ENCODE measurements at regions not wholly inside any gene's neighbourhood (a gene's known extent, or its start where the extent isn't known, plus 50 kb on each side); places are given as distances from the start of the nearest gene placed in this dataset.
"Not testable (repeated sequence)": the region's sequence is repeated elsewhere in the genome, so short reads cannot be mapped to it uniquely, and the experiment has no call there.

DNA sequence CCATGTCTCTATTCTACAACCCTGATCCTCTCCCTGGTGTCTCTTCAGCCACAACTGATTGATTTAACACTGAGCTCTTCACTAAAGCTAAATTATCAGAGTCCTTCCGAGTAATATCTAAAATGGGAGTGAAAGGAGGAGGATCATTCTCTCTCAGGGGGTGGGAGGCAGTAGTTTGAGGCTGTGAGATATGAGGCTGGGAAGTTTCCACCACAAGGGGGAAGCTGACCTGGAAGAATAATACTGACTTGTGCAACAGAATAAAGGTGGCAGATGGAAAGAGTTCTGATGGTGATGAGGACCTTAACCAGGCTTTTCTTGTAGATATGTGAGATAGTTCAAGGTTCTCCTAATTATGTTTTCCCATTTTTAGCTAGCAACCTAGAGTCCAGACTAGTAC is 241.6 kb upstream of the VKORC1L1 start:
- DNase-seq = not testable (repeated sequence)

DNA sequence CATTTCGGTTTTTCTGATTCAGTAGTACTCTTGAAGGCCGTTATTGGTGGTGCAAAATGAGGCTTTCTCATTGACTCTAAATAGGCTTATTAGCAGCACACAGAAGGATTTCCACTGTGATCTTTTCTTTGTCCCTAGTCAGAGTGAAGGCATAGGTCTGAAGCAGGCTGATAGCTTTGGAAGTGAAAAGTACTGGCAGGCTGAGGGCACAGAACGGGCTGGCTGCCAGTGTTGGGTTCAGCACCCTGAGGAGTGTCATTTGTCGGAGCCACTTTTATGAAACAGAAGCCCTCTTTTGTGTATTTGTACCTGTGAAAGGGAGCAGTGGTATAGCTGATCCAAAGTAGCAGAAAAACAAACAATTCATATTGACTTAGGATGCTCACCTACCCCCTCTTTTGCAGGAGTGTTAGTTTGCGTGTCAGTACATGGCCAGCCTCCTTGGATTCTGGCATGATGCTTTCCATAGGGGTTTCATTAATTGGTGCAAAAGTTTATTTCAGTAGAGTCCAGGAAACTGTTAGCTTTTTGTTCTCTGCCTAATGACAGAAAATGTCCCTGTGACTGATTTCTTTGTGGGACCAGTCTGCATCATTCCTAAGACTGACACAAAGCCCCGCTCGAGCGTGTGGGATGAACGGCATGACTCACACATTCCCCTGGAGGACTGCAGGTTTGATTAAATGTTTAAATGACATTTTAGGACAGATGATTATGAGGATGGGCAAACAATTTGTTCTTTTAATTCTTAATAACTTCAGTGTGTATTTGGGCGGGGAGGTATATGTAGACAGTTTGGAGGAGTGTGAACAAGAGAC is 239.1 kb upstream of the VKORC1L1 start:
- not testable (repeated sequence) for DNase-seq

DNA sequence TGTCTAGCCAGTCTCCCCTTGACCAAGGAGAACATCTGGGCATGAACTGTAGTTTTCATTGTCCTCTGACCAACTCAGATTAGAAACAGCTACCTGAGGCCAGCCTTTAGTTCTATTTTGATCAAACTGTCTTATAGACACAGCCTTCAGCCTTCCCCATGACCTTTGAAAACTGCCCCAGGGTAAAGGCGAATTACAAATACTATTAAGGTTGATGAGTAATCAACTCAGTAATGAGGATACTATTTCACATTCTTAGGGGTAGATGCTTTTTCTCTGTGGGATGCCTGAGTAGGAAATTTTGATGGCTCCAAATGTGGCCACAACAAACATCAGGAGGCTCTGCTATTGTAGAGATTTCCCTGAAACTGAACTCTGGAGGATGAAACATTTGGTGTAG is 234.0 kb upstream of the VKORC1L1 start:
- not testable (repeated sequence) for DNase-seq

DNA sequence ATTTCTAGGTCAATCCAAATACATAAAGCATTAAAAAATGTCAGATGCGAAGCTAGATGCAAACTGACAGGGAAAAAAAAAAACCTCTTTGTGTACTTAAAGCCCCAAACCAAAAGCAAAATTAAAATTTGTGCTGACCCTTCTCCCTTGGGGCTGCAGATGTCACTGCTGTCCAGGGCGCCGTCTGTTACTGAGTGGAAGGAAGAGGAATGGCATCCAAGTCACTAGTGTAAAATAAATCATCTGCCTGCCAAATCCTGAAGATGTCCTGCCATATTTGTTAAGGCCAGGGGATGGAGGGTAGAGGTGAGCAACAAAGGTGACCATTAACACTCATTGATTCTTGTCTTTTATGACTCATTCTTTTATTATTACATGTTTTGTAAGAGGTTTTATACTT is 233.2 kb upstream of the VKORC1L1 start:
- not testable (repeated sequence) for DNase-seq

DNA sequence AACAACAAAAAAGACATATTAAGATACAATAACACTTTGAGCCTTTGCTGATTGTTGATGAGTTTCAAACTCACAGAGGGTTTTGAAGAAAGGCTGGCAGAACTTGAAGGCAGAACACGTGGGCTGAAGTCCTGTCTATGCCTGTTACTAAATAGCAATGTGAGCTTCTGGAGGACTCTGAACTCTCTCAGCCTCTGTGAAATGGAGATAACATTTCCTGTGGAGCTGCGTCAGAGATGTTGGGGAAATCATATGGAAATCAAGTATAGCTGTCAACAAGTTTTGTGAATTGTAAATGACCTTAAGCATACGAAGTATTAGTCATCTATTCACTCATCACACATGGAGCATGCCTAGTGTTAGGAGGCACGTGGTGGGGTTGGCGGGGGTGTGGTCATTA is 229.4 kb upstream of the VKORC1L1 start:
- not testable (repeated sequence) for DNase-seq

DNA sequence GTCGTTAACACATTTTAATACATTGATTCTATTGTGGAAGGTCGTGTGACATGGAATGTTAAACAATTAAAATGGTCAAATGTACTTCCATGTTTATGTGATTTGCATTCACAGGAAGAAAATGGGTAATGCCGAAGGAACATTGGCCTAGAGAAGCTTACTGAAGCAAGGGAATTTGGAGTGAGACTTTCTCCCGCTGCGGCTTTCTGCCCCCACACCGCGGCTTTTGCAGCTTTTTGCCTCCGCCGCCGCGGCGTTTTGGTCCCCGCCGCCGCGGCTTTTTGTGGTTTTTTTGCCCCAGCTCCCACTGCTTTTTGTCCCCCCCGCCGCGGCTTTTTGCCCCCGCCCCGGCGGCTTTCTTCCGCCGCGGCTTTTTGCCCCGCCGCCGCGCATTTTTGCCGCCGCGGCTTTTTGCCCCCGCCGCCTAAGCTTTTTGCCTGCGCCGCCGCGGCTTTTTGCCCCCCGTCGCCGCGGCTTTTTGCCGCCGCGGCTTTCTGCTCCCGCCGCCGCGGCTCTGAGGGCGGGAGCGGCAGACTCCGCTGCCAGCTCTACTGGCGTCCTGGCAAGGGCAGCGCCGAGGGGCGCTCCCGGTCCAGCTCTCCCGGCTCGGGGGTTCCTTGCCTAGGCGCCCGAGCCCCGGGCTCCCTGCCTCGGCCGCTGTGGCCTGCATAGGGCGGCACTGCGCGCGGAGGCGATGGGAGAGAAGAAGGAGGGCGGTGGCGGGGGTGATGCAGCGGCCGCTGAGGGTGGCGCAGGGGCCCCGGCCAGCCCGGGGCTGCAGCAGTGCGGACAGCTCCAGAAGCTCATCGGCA is 225.5 kb upstream of the VKORC1L1 start:
- not testable (repeated sequence) for DNase-seq

DNA sequence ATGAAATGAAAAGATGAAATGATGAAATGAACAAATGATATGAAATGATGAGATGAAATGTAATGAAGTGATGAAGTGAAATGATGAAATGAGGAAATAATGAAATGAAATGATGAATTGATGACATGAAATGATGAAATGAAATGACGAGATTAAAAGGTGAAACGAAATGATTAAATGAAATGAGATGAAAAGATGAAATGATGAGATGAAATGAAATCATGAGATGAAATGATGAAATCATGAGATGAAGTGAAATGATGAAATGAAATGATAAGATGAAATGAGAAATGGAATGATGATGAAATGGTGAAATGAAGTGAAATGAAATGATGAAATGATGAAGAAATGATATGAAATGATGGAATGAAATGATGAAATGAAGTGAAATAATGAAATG is 221.7 kb upstream of the VKORC1L1 start:
- not testable (repeated sequence) for DNase-seq

DNA sequence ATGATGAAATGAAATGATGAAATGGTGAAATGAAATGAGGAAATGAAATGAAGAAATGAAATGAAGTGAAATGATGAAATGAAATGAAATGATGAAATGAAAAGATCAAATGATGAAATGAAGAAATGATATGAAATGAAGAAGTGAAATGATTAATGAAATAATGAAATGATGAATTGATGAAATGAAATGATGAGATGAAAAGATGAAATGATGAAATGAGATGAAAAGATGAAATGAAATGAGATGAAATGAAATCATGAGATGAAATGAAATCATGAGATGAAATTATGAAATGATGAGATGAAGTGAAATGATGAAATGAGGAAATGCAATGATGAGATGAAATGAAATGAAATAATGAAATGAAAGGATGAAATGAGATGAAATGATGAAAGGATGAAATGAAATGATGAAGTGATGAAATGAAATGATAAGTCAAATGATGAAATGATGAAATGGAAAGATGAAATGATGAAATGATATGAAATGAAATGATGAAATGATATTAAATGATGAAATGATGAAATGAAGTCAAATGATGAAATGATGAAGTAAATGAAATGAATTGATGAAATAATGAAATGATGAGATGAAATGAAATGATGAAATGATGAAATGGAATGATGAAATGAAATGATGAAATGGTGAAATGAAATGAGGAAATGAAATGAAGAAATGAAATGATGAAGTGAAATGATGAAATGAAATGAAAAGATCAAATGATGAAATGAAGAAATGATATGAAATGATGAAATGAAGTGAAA is 220.9 kb upstream of the VKORC1L1 start:
- not testable (repeated sequence) for DNase-seq

DNA sequence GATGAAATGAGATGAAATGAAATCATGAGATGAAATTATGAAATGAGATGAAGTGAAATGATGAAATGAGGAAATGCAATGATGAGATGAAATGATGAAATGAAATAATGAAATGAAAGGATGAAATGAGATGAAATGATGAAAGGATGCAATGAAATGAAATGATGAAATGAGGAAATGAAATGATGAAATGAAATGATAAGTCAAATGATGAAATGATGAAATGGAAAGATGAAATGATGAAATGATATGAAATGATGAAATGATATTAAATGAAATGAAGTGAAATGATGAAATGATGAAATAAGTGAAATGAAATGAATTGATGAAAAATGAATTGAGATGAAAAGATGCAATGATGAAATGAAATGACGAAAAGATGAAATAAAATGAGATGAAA is 220.2 kb upstream of the VKORC1L1 start:
- DNase-seq = not testable (repeated sequence)

DNA sequence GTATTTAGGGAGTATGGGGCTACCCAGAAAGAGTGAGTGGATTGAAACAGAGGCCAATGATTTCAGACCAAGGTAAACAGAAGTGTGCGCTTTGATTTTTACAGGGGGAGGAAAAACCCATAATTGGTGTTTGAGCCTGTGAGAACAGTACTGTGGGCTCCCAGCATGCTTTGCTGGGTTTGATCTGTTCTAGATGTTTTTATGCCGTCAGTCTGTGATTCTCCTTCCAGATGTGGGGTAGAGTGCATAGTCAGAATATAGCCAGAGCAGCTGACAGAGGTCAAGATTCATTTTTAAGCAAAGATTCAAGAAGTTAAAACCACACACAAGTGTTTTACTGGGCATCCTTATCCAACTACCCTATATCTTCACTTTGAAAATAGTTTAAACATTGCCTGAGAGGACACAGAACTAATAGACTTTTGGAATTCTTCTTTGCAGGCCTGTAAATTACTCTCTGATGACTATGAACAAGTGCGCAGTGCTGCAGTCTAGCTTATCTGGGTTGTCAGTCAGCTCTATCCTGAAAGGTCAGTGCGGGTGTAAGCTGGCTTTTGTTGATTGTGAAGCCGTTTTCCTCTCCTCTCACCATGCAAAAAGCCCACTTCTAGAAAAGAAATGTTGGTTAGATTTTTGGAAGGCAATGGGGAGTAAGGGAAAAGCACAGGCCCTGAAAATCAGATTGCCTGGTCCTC is 216.2 kb upstream of the VKORC1L1 start:
- DNase-seq = not testable (repeated sequence)

DNA sequence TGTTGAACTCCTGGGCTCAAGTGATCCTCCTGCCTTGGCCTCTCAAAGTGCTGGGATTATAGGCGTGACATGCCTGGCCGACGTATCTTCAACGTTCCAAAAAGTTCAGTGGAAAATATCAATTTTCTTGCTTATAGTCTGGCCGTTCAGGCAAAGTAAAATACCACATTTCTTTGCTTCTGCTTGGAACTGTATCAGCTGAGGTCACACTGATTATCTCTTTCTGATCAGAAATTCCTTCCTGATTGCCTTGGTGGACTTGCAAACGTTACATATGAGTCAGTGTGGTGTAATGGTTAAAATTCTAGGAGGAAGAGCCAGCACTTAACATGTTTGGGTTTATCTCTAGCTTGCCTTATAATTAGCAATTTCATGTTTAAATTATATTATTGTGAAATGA is 189.5 kb upstream of the VKORC1L1 start:
- not testable (repeated sequence) for DNase-seq

DNA sequence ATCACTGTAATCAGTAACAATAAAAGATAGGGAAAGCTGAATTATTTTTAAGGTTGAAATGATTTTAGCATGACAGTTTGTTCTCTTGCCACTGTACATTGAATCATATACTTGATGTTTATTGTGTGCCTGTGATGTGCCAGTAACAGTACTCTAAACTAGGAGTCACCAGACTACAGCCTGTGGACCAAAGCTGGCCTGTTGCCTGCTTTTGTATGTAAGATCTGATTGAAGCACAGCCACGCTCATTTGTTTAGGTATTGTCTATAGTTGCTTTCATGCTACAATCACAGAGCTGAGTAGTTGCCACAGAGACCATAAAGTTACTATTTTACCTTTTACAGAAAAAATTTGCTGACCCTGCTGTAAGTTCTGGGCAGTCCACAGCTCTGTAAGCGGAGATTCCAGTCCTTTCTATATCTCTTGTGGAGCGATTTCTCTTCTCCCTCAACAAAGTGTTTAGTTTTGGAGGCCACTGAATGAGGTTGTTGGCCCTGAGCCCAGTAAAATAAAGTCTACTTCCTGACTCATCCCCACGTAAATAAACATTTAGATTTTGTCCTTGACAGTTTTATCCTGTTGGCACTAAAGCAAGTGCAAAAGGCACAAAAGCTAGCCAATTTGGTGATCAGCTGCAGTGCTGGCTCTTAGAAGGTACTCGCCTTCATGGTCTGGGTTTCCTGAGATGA is 173.7 kb upstream of the VKORC1L1 start:
- DNase-seq = not testable (repeated sequence)

DNA sequence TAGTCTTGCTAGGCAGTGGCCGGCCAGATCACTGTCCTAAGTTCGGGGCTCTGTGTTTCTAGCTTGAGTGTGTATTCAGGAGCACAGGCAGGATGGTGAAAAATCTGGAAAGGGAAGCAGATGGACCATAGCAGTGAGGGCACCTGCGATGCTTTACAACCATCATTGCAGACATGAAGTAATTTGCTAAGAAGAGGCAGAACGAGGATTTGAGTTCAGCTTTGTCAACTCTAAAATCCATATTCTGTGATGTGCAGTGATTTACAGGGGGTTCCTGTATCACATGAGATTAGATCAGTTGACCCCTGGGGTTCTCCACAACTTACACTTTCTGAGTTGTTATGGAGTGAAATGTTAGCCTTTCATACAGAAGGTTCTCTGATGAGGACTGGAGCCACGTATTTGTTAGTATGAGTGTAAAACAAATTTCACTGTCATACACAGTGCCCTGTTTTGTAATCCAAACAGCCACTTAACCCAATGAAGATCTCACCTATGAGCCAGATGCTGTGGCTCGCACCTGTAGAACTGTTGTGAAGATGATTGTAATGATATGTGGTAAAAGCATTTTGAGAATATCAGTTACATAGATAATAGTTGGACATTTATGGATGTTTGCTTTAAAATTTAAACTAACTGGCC is 173.0 kb upstream of the VKORC1L1 start:
- not testable (repeated sequence) for DNase-seq

DNA sequence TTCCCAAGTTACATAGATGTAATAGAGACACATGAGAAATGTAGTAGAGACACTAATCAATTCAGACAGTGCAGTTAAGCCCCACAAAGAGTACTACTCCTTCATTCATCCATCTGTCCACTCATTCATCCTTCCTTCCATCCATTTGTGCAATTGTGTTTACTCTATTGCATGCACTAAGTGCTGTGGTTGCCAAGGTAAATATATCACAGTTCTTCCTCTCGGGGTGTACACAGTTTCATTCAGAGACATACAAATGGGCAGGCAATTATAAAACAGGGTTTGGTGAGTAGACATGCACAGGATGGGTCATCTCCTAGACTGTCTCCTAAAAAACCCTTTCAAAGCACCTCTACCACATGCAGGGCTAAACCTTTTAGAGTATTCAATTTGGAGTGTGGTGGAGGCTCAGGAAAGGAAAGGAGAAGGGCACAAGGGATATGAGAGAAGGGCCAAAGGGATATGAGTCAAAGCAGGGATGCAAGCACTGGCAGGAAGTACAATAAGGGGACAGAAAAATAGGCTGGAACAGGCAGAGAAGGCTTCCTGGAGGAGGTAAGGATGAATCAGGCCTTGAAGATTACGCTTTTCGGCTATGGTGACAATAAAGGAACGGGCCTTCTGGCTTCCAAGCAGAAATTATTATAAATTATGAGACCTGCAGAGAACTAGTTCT is 153.6 kb upstream of the VKORC1L1 start:
- DNase-seq = not testable (repeated sequence)

DNA sequence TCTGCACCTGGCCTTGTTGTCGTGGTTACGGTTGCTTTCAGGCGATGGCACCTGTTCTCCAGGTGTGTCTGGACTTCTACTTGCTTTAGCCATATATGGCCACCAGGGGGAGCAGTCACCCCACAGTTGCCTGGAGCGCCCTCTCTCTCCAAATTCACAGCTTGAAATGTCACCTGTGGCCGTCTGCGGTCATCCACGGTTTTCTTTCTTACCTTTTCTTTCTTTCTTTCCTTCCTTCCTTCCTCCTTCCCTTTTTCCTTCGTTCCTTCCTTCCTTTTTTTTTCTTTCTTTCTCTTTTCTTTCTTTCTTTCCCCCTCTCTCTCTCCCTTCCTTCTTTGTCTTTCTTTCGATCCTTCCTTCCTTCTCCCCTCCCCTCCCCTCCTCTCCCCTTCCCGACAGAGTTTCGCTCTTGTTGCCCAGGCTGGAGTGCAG is 150.5 kb upstream of the VKORC1L1 start:
- DNase-seq = peak; percentile 74

DNA sequence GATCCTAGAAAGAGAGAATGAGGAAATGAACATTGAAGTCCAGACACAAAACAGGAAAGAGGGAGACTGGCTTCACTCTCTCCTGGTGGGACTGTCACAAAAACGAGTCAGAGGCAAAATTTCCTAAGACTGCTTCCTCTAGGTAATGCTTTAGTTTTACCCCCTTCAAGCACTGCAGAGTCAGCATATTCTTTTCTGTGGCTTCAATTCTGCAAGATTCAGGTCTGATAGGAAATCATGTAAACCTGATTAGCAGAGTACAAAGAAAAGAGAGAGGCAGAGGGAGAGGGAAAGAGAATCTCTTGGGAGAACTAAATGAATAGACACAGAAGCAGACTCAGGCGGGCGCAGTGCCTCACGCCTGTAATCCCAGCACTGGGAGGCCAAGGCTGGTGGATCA is 145.7 kb upstream of the VKORC1L1 start:
- not testable (repeated sequence) for DNase-seq

DNA sequence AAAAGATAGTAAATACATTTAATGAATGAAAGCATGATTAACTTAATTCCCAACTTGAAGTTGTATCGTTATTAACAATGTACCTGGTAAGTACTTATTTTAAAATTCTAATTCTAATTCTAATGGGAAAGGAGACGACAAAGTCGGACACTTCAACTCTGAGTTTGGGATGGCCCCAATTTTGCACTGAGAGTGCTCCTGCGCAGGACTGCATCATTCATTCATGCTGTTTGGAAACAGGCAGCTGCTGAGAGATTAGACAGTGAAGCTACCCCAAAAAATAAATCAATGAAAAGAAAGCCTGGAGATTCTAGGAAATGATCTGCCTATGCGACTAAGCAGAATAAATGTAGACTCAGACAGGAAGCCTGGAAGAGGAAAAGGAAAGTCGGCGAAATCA is 141.7 kb upstream of the VKORC1L1 start:
- no peak for DNase-seq

DNA sequence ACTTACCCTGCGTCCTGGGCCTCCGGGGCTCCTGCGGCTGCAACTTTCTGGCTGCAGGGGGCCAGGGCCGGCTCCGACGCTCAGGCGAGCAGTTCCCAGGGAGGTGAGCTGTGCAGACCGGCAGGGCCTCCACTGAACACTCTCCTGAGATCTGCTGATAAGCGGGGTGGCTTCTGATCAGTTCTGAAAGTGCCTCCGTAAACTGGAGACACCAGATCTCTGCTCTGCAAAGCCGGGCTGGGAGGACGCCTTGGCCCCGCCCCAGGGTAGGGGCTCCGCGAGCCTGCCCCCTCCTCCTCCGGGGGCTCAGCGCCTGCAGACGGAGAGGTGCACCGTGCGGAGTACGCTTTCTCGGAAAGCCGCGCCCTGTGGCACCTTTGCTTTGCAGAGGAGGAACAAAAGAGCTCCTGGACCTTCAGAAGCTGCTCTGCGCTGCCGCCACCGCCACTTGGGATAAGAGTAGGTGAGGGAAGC is 141.3 kb upstream of the VKORC1L1 start:
- DNase-seq = peak; percentile 6

DNA sequence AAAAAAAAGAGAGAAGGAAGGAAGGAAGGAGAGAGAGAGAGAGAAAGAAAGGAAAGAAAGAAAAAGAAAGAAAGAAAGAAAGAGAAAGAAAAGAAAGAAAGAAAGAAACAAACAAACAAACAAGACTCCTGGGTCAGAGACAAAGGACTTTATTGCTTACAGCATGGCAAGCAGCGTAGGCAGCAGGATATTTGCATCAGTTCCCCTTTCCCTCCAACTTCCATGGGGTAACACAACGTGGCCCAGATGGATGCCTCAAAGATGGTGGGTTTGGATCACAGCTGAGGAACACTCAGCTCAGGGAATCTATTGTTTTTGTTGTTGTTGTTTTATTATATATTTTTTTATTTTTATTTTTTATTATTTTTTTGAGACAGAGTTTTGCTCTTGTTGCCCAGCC is 128.5 kb upstream of the VKORC1L1 start:
- DNase-seq = no peak

DNA sequence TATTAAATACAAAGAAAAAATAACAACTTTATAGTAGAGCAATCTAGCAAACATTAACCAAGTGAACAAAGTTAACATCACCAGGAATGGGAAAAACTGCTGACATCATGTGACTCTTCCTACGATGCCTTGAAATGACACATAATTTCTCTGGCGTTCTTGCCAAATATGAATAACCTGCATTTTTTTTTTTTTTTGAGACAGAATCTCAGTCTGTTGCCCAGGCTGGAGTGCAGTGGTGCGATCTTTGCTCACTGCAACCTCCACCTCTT is 126.5 kb upstream of the VKORC1L1 start:
- no peak for DNase-seq

DNA sequence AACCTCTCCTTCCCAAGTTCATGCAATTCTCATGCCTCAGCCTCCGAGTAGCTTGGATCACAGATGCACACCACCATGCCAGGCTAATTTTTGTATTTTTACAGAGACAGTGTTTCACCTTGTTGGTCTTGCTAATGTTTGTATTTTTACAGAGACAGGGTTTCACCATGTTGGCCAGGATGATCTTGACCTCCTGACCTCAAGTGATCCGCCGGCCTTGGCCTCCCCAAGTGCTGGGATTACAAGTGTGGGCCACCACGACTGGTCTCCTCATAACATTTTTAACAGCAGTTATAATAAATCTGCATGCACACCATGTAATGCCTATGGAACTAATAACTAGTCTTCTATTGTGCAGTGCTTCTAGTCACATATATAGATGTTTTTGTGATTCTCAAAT is 123.8 kb upstream of the VKORC1L1 start:
- DNase-seq = no peak
